IMR-90 (cell line): ENCODE measurements at regions not wholly inside any gene's neighbourhood (a gene's known extent, or its start where the extent isn't known, plus 50 kb on each side); places are given as distances from the start of the nearest gene placed in this dataset.

ENCODE experiments used
- ATAC-seq: fragments of 200-7000 bp; cut with Tn5 transposase; 2 replicates; pipeline ENCODE4 v1.9.1; 2020; ENCODE audit warnings: low read depth, mild to moderate bottlenecking, moderate library complexity
- BruUV-seq: library from RNA; stranded (reverse); fragments of 400-500 nt; replicated peaks from 2 replicates; lab custom pipeline; 2021; lab: Mats Ljungman, UMichigan
- CTCF ChIA-PET: fragments of 300-600 bp; formaldehyde crosslinking; extraction: SDS; loops from one replicate; lab custom pipeline; 2021; ENCODE audit warnings: antibody characterized with exemption; lab: Yijun Ruan, JAX
- POLR2A ChIA-PET: fragments of 300-600 bp; sonication (Branson Sonifier 250); formaldehyde crosslinking; loops from one replicate; lab custom pipeline; 2022; ENCODE audit warnings: antibody characterized with exemption; ENCODE audit not compliant: unreplicated experiment; lab: Charles Lee
- DNase-seq: peaks from one replicate; pipeline ENCODE4 v3.0.0; 2013
- H2AFZ ChIP-seq: replicated peaks from 2 replicates; pipeline ENCODE3; 2013; ENCODE audit warnings: low read length, mild to moderate bottlenecking; ENCODE audit not compliant: poor library complexity
- H2AK5ac ChIP-seq: 2 replicates; pipeline ENCODE4 v1.6.1; 2013; ENCODE audit warnings: low read depth, low read length, inconsistent platforms
- H2AK9ac ChIP-seq: replicated peaks from 2 replicates; pipeline ENCODE3; 2013; ENCODE audit warnings: mild to moderate bottlenecking, low read depth, low read length, moderate library complexity; ENCODE audit not compliant: poor library complexity
- H2BK120ac ChIP-seq: 2 replicates; pipeline ENCODE4 v1.6.1; 2013; ENCODE audit warnings: low read depth, low read length, inconsistent platforms
- H2BK15ac ChIP-seq: 3 replicates; pipeline ENCODE4 v1.6.1; 2013; ENCODE audit warnings: low read depth, low read length, inconsistent platforms
- H2BK20ac ChIP-seq: 2 replicates; pipeline ENCODE4 v1.6.1; 2013; ENCODE audit warnings: low read depth, mild to moderate bottlenecking, inconsistent platforms, low read length, moderate library complexity
- H2BK5ac ChIP-seq: 2 replicates; pipeline ENCODE4 v1.6.1; 2013; ENCODE audit warnings: mild to moderate bottlenecking, low read depth, low read length, inconsistent platforms; ENCODE audit not compliant: poor library complexity, severe bottlenecking
- H3K14ac ChIP-seq: replicated peaks from 2 replicates; pipeline ENCODE4 v1.6.1; 2013; ENCODE audit warnings: low read depth, low read length, inconsistent platforms
- H3K18ac ChIP-seq: 2 replicates; pipeline ENCODE4 v1.6.1; 2013; ENCODE audit warnings: low read depth, low read length, control low read depth
- H3K23ac ChIP-seq: 2 replicates; pipeline ENCODE4 v1.6.1; 2013; ENCODE audit warnings: low read depth, low read length, inconsistent platforms
- H3K27ac ChIP-seq: 2 replicates; pipeline ENCODE4 v1.5.1; 2013; ENCODE audit warnings: mild to moderate bottlenecking, control low read depth, low read length; ENCODE audit not compliant: insufficient read depth
- H3K27me3 ChIP-seq: 2 replicates; pipeline ENCODE4 v1.6.1; 2013; ENCODE audit warnings: low read length; ENCODE audit not compliant: control insufficient read depth, insufficient read depth
- H3K36me3 ChIP-seq: 2 replicates; pipeline ENCODE4 v1.6.1; 2013; ENCODE audit warnings: low read length, mixed read lengths; ENCODE audit not compliant: control insufficient read depth, insufficient read depth
- H3K4ac ChIP-seq: 2 replicates; pipeline ENCODE4 v1.6.1; 2013; ENCODE audit warnings: low read depth, low read length, inconsistent platforms
- H3K4me1 ChIP-seq: 2 replicates; pipeline ENCODE4 v1.6.1; 2013; ENCODE audit warnings: low read length, mixed read lengths; ENCODE audit not compliant: control insufficient read depth, insufficient read depth
- H3K4me2 ChIP-seq: 2 replicates; pipeline ENCODE4 v1.6.1; 2013; ENCODE audit warnings: low read depth, mild to moderate bottlenecking, control low read depth, low read length, moderate library complexity
- H3K4me3 ChIP-seq: 2 replicates; pipeline ENCODE4 v1.5.1; 2013; ENCODE audit warnings: low read depth, mild to moderate bottlenecking, control low read depth, low read length, moderate library complexity; ENCODE audit not compliant: insufficient read depth
- H3K56ac ChIP-seq: 2 replicates; pipeline ENCODE4 v1.6.1; 2013; ENCODE audit warnings: low read length, inconsistent platforms; ENCODE audit not compliant: insufficient read depth; ENCODE audit errors: extremely low read depth
- H3K79me1 ChIP-seq, 2 experiments: 2 replicates each; pipeline ENCODE4 v1.6.1; 2013; ENCODE audit warnings: low read length in 2 of 2, inconsistent platforms in 1 of 2, low read depth in 1 of 2
- H3K9ac ChIP-seq: 2 replicates; pipeline ENCODE4 v1.6.1; 2013; ENCODE audit warnings: low read depth, low read length, control low read depth
- H3K9me1 ChIP-seq: 2 replicates; pipeline ENCODE4 v1.6.1; 2013; ENCODE audit warnings: low read length, inconsistent platforms; ENCODE audit not compliant: insufficient read depth
- H3K9me3 ChIP-seq: 2 replicates; pipeline ENCODE4 v1.6.1; 2013; ENCODE audit warnings: low read length; ENCODE audit not compliant: control insufficient read depth, insufficient read depth
- H4K20me1 ChIP-seq: 2 replicates; pipeline ENCODE4 v1.6.1; 2013; ENCODE audit warnings: low read length, inconsistent platforms; ENCODE audit not compliant: insufficient read depth
- H4K5ac ChIP-seq: 2 replicates; pipeline ENCODE4 v1.6.1; 2013; ENCODE audit warnings: mild to moderate bottlenecking, low read depth, low read length, control low read depth
- H4K8ac ChIP-seq, 2 experiments: 2 replicates each; pipeline ENCODE4 v1.6.1; 2013; ENCODE audit warnings: low read depth in 2 of 2, low read length in 2 of 2, control low read depth in 1 of 2, inconsistent platforms in 1 of 2
- H4K91ac ChIP-seq: 2 replicates; pipeline ENCODE4 v1.6.1; 2013; ENCODE audit warnings: low read depth, low read length, inconsistent platforms; ENCODE audit not compliant: insufficient read depth
- BHLHE40 ChIP-seq: fragments of 150-350 bp; IDR thresholded peaks from 2 replicates; pipeline ENCODE4 v1.6.1; 2016; ENCODE audit warnings: mild to moderate bottlenecking, low read depth, low read length
- CEBPB ChIP-seq: IDR thresholded peaks from 2 replicates; pipeline ENCODE4 v1.6.1; 2012; ENCODE audit warnings: low read depth, low read length, improper control_type of control experiment
- FOS ChIP-seq: fragments of 150-350 bp; IDR thresholded peaks from 2 replicates; pipeline ENCODE4 v1.6.1; 2016; ENCODE audit warnings: low read depth, low read length
- RFX5 ChIP-seq: IDR thresholded peaks from 2 replicates; pipeline ENCODE4 v1.8.0; 2012; ENCODE audit warnings: low read depth, mild to moderate bottlenecking, low read length, moderate library complexity
- WGBS, 2 experiments: methylation state at CpG; one replicate each; pipeline versions ENCODE4 v1.1.5 to v1.1.7; 2013; ENCODE audit warnings: missing lambda C conversion rate in 2 of 2; ENCODE audit not compliant: insufficient read length in 1 of 2; ENCODE audit errors: extremely low coverage in 2 of 2; 5-methylcytosine and 5-hydroxymethylcytosine counted together
- dilution Hi-C: fragments of 300-500 bp; cut with HindIII; formaldehyde crosslinking; loops from one replicate; pipeline ENCODE4 v1.14.3; 2018; ENCODE audit warnings: low sequenced_read_pairs; ENCODE audit not compliant: unreplicated experiment
- in situ Hi-C: fragments of 300-500 bp; cut with MboI; formaldehyde crosslinking; loops from 3 replicates; pipeline ENCODE4 v1.14.3; 2019; ENCODE audit warnings: low sequenced_read_pairs, inconsistent platforms, mixed read lengths
- intact Hi-C: fragments of 100-400 bp; cut with micrococcal nuclease; formaldehyde crosslinking; loops from 2 replicates; pipeline ENCODE4 v1.10.0; 2022
- TF ChIP-seq, protein P1 (sequence below): fragments of 150-350 bp; IDR thresholded peaks from 2 replicates; pipeline ENCODE4 v1.6.1; 2016; ENCODE audit warnings: low read depth, mild to moderate bottlenecking, low read length, moderate library complexity, borderline replicate concordance
- TF ChIP-seq, protein P2 (sequence below): fragments of 150-350 bp; IDR thresholded peaks from 2 replicates; pipeline ENCODE4 v1.6.1; 2017; ENCODE audit warnings: mild to moderate bottlenecking, antibody characterized with exemption, low read length, low read depth

DNA sequence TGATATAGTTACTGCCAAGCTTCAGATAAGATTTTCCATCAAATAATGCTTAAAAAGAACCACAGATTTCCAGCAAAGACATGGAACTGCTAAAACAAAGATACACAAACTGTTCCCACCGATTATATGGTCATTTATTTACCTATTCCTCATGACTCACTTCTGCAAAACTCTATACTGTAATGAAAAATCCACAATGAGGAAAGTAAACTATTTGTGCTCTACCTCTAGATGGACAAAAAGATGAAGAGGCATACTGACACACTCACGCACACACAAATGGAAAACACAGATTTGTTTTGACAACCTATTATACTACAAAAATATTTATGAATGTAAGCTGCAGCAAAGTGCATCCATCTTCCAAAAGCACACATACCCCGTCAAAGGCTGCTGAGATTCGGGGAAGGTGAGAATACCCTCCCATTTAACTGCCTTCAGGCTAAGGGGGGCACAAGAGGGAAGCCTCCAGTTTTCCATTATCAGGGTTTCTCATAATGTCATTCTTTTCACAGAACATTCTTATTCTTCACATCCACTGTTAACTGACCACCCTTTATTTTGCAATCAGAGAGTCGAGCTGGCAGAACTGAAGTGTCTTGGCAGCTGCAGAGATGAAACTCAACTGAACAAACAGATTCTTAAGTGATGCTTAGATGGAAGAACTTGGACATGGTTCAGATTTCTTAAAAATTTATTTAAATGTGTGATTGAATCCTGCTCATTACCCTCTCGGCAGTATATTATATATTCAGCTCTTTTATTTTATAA is 115.9 kb upstream of the TANK start:
- H4K5ac ChIP-seq: peak overlapping the region; percentile 97
- CTCF ChIA-PET: interaction anchor here (0.6 kb wide), 1 partner anchor 452 kb away, joined by 3 read pairs; no protein-coding TSS in a partner anchor
- peaks cover 9% of the 10 kb centered on the region for H3K9me1 ChIP-seq
- peak overlapping the region; percentile 84 for H3K4me2 ChIP-seq
- H3K9ac ChIP-seq: no peak overlapping the region
- peak overlapping the region; percentile 80 for H2BK5ac ChIP-seq
- peak overlapping the region; percentile 71 for H4K91ac ChIP-seq
- H3K27ac ChIP-seq: peak overlapping the region; percentile 90; the same call in 1 of the 2 replicates
- no peak overlapping the region for H2AFZ ChIP-seq
- BruUV-seq: no TSS peak
- peak overlapping the region; percentile 90; the same call in 2 of the 3 replicates for H2BK15ac ChIP-seq
- POLR2A ChIA-PET: no interaction called here
- H4K20me1 ChIP-seq: no peaks in the 10 kb centered on the region
- TF ChIP-seq, protein P1, sequence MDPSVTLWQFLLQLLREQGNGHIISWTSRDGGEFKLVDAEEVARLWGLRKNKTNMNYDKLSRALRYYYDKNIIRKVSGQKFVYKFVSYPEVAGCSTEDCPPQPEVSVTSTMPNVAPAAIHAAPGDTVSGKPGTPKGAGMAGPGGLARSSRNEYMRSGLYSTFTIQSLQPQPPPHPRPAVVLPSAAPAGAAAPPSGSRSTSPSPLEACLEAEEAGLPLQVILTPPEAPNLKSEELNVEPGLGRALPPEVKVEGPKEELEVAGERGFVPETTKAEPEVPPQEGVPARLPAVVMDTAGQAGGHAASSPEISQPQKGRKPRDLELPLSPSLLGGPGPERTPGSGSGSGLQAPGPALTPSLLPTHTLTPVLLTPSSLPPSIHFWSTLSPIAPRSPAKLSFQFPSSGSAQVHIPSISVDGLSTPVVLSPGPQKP: no peak
- TF ChIP-seq CEBPB (peak; percentile 59; the same call in 1 of the 2 replicates), FOS (peak; percentile 43; the same call in 1 of the 2 replicates), BHLHE40 (no peak), RFX5 (no peak)
- TF ChIP-seq, protein P2, sequence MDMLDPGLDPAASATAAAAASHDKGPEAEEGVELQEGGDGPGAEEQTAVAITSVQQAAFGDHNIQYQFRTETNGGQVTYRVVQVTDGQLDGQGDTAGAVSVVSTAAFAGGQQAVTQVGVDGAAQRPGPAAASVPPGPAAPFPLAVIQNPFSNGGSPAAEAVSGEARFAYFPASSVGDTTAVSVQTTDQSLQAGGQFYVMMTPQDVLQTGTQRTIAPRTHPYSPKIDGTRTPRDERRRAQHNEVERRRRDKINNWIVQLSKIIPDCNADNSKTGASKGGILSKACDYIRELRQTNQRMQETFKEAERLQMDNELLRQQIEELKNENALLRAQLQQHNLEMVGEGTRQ: no peak
- 0 out of 2 replicates have a peak overlapping the region, but pooled peaks have one; percentile 7 for H3K56ac ChIP-seq
- H2BK120ac ChIP-seq: peak overlapping the region; percentile 87
- peak overlapping the region; percentile 98 for H3K18ac ChIP-seq
- H2BK20ac ChIP-seq: peak overlapping the region; percentile 94
- H3K4ac ChIP-seq: peak overlapping the region; percentile 94
- H3K27me3 ChIP-seq: no peaks in the 10 kb centered on the region; the same call in 1 of the 2 replicates
- peaks cover 16% of the 10 kb centered on the region for H3K4me1 ChIP-seq
- peak overlapping the region; percentile 77 for H3K14ac ChIP-seq
- ATAC-seq (peak; percentile 59), DNase-seq (peak; percentile 73)
- intact Hi-C loops (no loop called here), in situ Hi-C loops (no loop called here), dilution Hi-C loops (no loop called here)
- H2AK5ac ChIP-seq: peak overlapping the region; percentile 93; the same call in 1 of the 2 replicates
- no peaks in the 10 kb centered on the region for H3K36me3 ChIP-seq
- peak overlapping the region; percentile 87; the same call in 1 of the 2 replicates for H3K23ac ChIP-seq
- no CpG with 5 or more reads among the region's 6 CpGs for WGBS, 2 experiments
- H3K79me1 ChIP-seq: no peaks in the 10 kb centered on the region; a peak in 1 of 4 replicates
- H2AK9ac ChIP-seq: no peak overlapping the region
- H3K4me3 ChIP-seq: no peak overlapping the region
- peak overlapping the region; percentile 36 to 75; a peak in 2 of 4 replicates for H4K8ac ChIP-seq
- no peaks in the 10 kb centered on the region for H3K9me3 ChIP-seq
